B cell (primary cell): ENCODE measurements at regions not wholly inside any gene's neighbourhood (a gene's known extent, or its start where the extent isn't known, plus 50 kb on each side); places are given as distances from the start of the nearest gene placed in this dataset.

Experiments
- CTCF ChIP-seq: fragments of 200-600 bp; IDR thresholded peaks from one replicate; pipeline ENCODE4 v1.8.0; 2022; ENCODE audit warnings: antibody characterized with exemption, mild to moderate bottlenecking
- EZH2 ChIP-seq: IDR thresholded peaks from 2 replicates; pipeline ENCODE4 v1.6.1; 2012; ENCODE audit warnings: borderline replicate concordance, low read depth, mild to moderate bottlenecking, moderate library complexity, low read length; ENCODE audit not compliant: insufficient read depth, poor library complexity, severe bottlenecking

- TF ChIP-seq CTCF: no peak
- no peak for TF ChIP-seq EZH2
Measured at GRCh38 chr21:17441370-17441769, 71.5 kb upstream of the CXADR start.
